H9 (cell line): ENCODE measurements at regions not wholly inside any gene's neighbourhood (a gene's known extent, or its start where the extent isn't known, plus 50 kb on each side); places are given as distances from the start of the nearest gene placed in this dataset.

ENCODE experiments used
- DNase-seq: peaks from one replicate; pipeline ENCODE4 v3.0.0-alpha.2; 2017
- H2AFZ ChIP-seq: one replicate; pipeline ENCODE4 v1.6.1; 2013; ENCODE audit warnings: mild to moderate bottlenecking, low read length, control low read depth, moderate library complexity
- H2AK5ac ChIP-seq: 2 replicates; pipeline ENCODE4 v1.6.1; 2013; ENCODE audit warnings: low read length, control low read depth, mixed read lengths; ENCODE audit not compliant: insufficient read length
- H2BK120ac ChIP-seq: one replicate; pipeline ENCODE4 v1.6.1; 2013; ENCODE audit warnings: low read depth, mild to moderate bottlenecking, low read length, control low read depth, inconsistent platforms; ENCODE audit not compliant: poor library complexity, severe bottlenecking
- H2BK12ac ChIP-seq: 2 replicates; pipeline ENCODE4 v1.6.1; 2013; ENCODE audit warnings: low read length, control low read depth, mixed read lengths, low read depth; ENCODE audit not compliant: insufficient read length
- H2BK15ac ChIP-seq: 2 replicates; pipeline ENCODE4 v1.6.1; 2013; ENCODE audit warnings: low read depth, low read length, control low read depth
- H2BK20ac ChIP-seq: one replicate; pipeline ENCODE4 v1.6.1; 2013; ENCODE audit warnings: low read depth, mild to moderate bottlenecking, low read length, control low read depth, inconsistent platforms; ENCODE audit not compliant: poor library complexity, severe bottlenecking
- H2BK5ac ChIP-seq: 2 replicates; pipeline ENCODE4 v1.6.1; 2013; ENCODE audit warnings: low read length, control low read depth, mixed read lengths; ENCODE audit not compliant: insufficient read length
- H3K14ac ChIP-seq: 2 replicates; pipeline ENCODE4 v1.6.1; 2013; ENCODE audit warnings: low read length, control low read depth; ENCODE audit not compliant: insufficient read depth
- H3K18ac ChIP-seq: 2 replicates; pipeline ENCODE4 v1.6.1; 2013; ENCODE audit warnings: low read depth, mild to moderate bottlenecking, mixed read lengths, low read length, control low read depth; ENCODE audit not compliant: insufficient read length
- H3K23ac ChIP-seq: 2 replicates; pipeline ENCODE4 v1.6.1; 2013; ENCODE audit warnings: low read length, control low read depth, mixed read lengths, low read depth; ENCODE audit not compliant: insufficient read length
- H3K23me2 ChIP-seq: 2 replicates; pipeline ENCODE4 v1.6.1; 2013; ENCODE audit warnings: low read depth, mild to moderate bottlenecking, mixed read lengths, low read length, control low read depth; ENCODE audit not compliant: insufficient read length, poor library complexity, severe bottlenecking
- H3K27ac ChIP-seq: 2 replicates; pipeline ENCODE4 v1.5.1; 2013; ENCODE audit warnings: low read length, control low read depth, mixed read lengths, low read depth; ENCODE audit not compliant: insufficient read length
- H3K27me3 ChIP-seq: 2 replicates; pipeline ENCODE4 v1.6.1; 2013; ENCODE audit warnings: low read length, control low read depth, inconsistent platforms; ENCODE audit not compliant: insufficient read depth
- H3K4ac ChIP-seq: 2 replicates; pipeline ENCODE4 v1.6.1; 2013; ENCODE audit warnings: low read depth, mild to moderate bottlenecking, control low read depth, inconsistent platforms, low read length, moderate library complexity
- H3K4me1 ChIP-seq: 2 replicates; pipeline ENCODE4 v1.6.1; 2013; ENCODE audit warnings: low read length, control low read depth, inconsistent platforms; ENCODE audit not compliant: insufficient read depth
- H3K4me2 ChIP-seq: 2 replicates; pipeline ENCODE4 v1.6.1; 2013; ENCODE audit warnings: low read length, control low read depth, mixed read lengths; ENCODE audit not compliant: insufficient read length, insufficient read depth
- H3K56ac ChIP-seq: 2 replicates; pipeline ENCODE4 v1.6.1; 2013; ENCODE audit warnings: low read depth, mild to moderate bottlenecking, mixed read lengths, low read length, control low read depth; ENCODE audit not compliant: insufficient read length
- H3K79me1 ChIP-seq: 2 replicates; pipeline ENCODE4 v1.6.1; 2013; ENCODE audit warnings: low read depth, mild to moderate bottlenecking, moderate library complexity, low read length, control low read depth, inconsistent platforms; ENCODE audit not compliant: insufficient read depth, poor library complexity, severe bottlenecking
- H3K79me2 ChIP-seq: 2 replicates; pipeline ENCODE4 v1.6.1; 2013; ENCODE audit warnings: low read length, control low read depth, inconsistent platforms; ENCODE audit not compliant: insufficient read depth
- H3K9ac ChIP-seq: 2 replicates; pipeline ENCODE4 v1.6.1; 2013; ENCODE audit warnings: low read length, control low read depth, mixed read lengths; ENCODE audit not compliant: insufficient read length; ENCODE audit errors: extremely low read depth
- H3K9me3 ChIP-seq: one replicate; pipeline ENCODE4 v1.6.1; 2013; ENCODE audit warnings: low read depth, low read length, inconsistent platforms; ENCODE audit not compliant: control insufficient read depth
- H3T11ph ChIP-seq: one replicate; pipeline ENCODE4 v1.6.1; 2013; ENCODE audit warnings: mild to moderate bottlenecking, low read length, control low read depth, inconsistent platforms
- H4K20me1 ChIP-seq: one replicate; pipeline ENCODE4 v1.6.1; 2013; ENCODE audit not compliant: control insufficient read depth, insufficient read length, insufficient read depth
- H4K5ac ChIP-seq: 2 replicates; pipeline ENCODE4 v1.6.1; 2013; ENCODE audit warnings: low read depth, mild to moderate bottlenecking, mixed read lengths, low read length, control low read depth; ENCODE audit not compliant: insufficient read length
- H4K8ac ChIP-seq: replicated peaks from 2 replicates; pipeline ENCODE4 v1.6.1; 2013; ENCODE audit warnings: low read length, control low read depth, mixed read lengths, low read depth; ENCODE audit not compliant: insufficient read length
- H4K91ac ChIP-seq: 2 replicates; pipeline ENCODE4 v1.6.1; 2013; ENCODE audit warnings: low read depth, mild to moderate bottlenecking, moderate library complexity, mixed read lengths, low read length, control low read depth; ENCODE audit not compliant: insufficient read length
- H3K27ac Mint-ChIP-seq, 3 experiments: 2 replicates in 2 of 3; 3 replicates in 1 of 3; pipeline ENCODE4 v1.8.0; 2020 to 2021; ENCODE audit warnings: mixed read lengths in 3 of 3, mild to moderate bottlenecking in 1 of 3, moderate library complexity in 1 of 3
- H3K27me3 Mint-ChIP-seq: 2 replicates; pipeline ENCODE4 v1.8.0; 2021; ENCODE audit warnings: low read depth, mild to moderate bottlenecking, moderate library complexity, mixed read lengths
- H3K36me3 Mint-ChIP-seq, 3 experiments: 2 replicates in 2 of 3; 3 replicates in 1 of 3; pipeline ENCODE4 v1.8.0; 2020 to 2021; ENCODE audit warnings: low read depth in 3 of 3, mixed read lengths in 3 of 3; ENCODE audit not compliant: insufficient read depth in 1 of 3
- H3K4me1 Mint-ChIP-seq, 2 experiments: 2 replicates each; pipeline ENCODE4 v1.8.0; 2020; ENCODE audit warnings: mixed read lengths in 2 of 2
- H3K4me3 Mint-ChIP-seq, 2 experiments: 2 replicates in 1 of 2; 3 replicates in 1 of 2; pipeline ENCODE4 v1.8.0; 2020 to 2021; ENCODE audit warnings: mild to moderate bottlenecking in 2 of 2, mixed read lengths in 2 of 2, moderate library complexity in 1 of 2
- H3K9me3 Mint-ChIP-seq, 2 experiments: 2 replicates in 1 of 2; 3 replicates in 1 of 2; pipeline ENCODE4 v1.8.0; 2020; ENCODE audit warnings: mild to moderate bottlenecking in 2 of 2, mixed read lengths in 2 of 2, moderate library complexity in 1 of 2
- CTCF ChIP-seq: fragments of 200-600 bp; sonication (generic); conservative IDR thresholded peaks from 3 replicates; pipeline ENCODE4 v1.8.0; 2021; ENCODE audit warnings: antibody characterized with exemption, mild to moderate bottlenecking
- WGBS: extraction: QIAGEN DNeasy Blood & Tissue Kit; methylation state at CpG from one replicate; pipeline ENCODE4 v1.1.7; 2013; ENCODE audit warnings: missing lambda C conversion rate, low lambda C conversion rate, mixed read lengths; ENCODE audit not compliant: insufficient read length; ENCODE audit errors: extremely low coverage; 5-methylcytosine and 5-hydroxymethylcytosine counted together

- H3K23ac ChIP-seq, result no peak overlapping the region
- no peak overlapping the region for H2BK5ac ChIP-seq
- H2AK5ac ChIP-seq, result no peak overlapping the region
- H3K79me1 ChIP-seq, result no peaks in the 10 kb centered on the region
- no peak overlapping the region for H3K14ac ChIP-seq
- H4K8ac ChIP-seq, result no peak overlapping the region
- H3K79me2 ChIP-seq, result no peaks in the 10 kb centered on the region
- H3K27me3 ChIP-seq, result no peaks in the 10 kb centered on the region
- no peak overlapping the region for H4K5ac ChIP-seq
- H3K18ac ChIP-seq, result no peak overlapping the region
- H3K23me2 ChIP-seq, result no peaks in the 10 kb centered on the region
- H3K56ac ChIP-seq, result no peak overlapping the region
- no peak overlapping the region for H2BK12ac ChIP-seq
- no peak overlapping the region for H3K9ac ChIP-seq
- H4K91ac ChIP-seq, result no peak overlapping the region
- no peak overlapping the region for H3K4ac ChIP-seq
- Mint-ChIP-seq H3K27ac (no peak overlapping the region), H3K9me3 (no peaks in the 10 kb centered on the region; a peak in 1 of 5 replicates), H3K36me3 (no peaks in the 10 kb centered on the region), H3K4me1 (no peaks in the 10 kb centered on the region), H3K4me3 (no peak overlapping the region), H3K27me3 (no peaks in the 10 kb centered on the region)
- H3K4me2 ChIP-seq, result no peak overlapping the region
- H3K9me3 ChIP-seq, result no peaks in the 10 kb centered on the region
- no peak overlapping the region for H2BK15ac ChIP-seq
- no peak overlapping the region for H2AFZ ChIP-seq
- no peak for DNase-seq
- no peak overlapping the region for H2BK20ac ChIP-seq
- H3K4me1 ChIP-seq, result no peaks in the 10 kb centered on the region
- H4K20me1 ChIP-seq, result no peaks in the 10 kb centered on the region
- H3K27ac ChIP-seq, result no peak overlapping the region
- no CpG with 5 or more reads among the region's 1 CpG for WGBS
- H2BK120ac ChIP-seq, result no peak overlapping the region
- no peak for TF ChIP-seq CTCF
- H3T11ph ChIP-seq, result no peak overlapping the region
These were observed 667.5 kb downstream of the RAPGEF2 start for GRCh38 chr4:159770401-159770800.
